BE2C (cell line): ENCODE measurements at regions not wholly inside any gene's neighbourhood (a gene's known extent, or its start where the extent isn't known, plus 50 kb on each side); places are given as distances from the start of the nearest gene placed in this dataset.

ENCODE experiments used
- DNase-seq: peaks from one replicate; pipeline ENCODE4 v3.0.0-alpha.2; 2020
- H3K27me3 ChIP-seq: fragments of 250-450 bp; sonication (Bioruptor Pico); 2 replicates; pipeline ENCODE4 v1.5.1; 2020; ENCODE audit warnings: mild to moderate bottlenecking
- H3K36me3 ChIP-seq: fragments of 250-450 bp; sonication (Bioruptor Pico); 2 replicates; pipeline ENCODE4 v1.5.1; 2020; ENCODE audit warnings: mild to moderate bottlenecking
- H3K4me1 ChIP-seq: fragments of 250-450 bp; sonication (Bioruptor Pico); 2 replicates; pipeline ENCODE4 v1.5.1; 2020
- H3K4me3 ChIP-seq: 2 replicates; pipeline ENCODE4 v1.5.1; 2011; ENCODE audit warnings: low read depth, low read length
- H3K9me3 ChIP-seq: fragments of 250-450 bp; sonication (Bioruptor Pico); 2 replicates; pipeline ENCODE4 v1.5.1; 2020
- TF ChIP-seq, protein P1 (sequence below): IDR thresholded peaks from 2 replicates; pipeline ENCODE4 v1.5.1; 2012; ENCODE audit warnings: mild to moderate bottlenecking, low read depth, low read length

GRCh38 chr10:125484035-125484732 is 198.8 kb downstream of the TEX36 start:
- DNase-seq = no peak
- TF ChIP-seq, protein P1, sequence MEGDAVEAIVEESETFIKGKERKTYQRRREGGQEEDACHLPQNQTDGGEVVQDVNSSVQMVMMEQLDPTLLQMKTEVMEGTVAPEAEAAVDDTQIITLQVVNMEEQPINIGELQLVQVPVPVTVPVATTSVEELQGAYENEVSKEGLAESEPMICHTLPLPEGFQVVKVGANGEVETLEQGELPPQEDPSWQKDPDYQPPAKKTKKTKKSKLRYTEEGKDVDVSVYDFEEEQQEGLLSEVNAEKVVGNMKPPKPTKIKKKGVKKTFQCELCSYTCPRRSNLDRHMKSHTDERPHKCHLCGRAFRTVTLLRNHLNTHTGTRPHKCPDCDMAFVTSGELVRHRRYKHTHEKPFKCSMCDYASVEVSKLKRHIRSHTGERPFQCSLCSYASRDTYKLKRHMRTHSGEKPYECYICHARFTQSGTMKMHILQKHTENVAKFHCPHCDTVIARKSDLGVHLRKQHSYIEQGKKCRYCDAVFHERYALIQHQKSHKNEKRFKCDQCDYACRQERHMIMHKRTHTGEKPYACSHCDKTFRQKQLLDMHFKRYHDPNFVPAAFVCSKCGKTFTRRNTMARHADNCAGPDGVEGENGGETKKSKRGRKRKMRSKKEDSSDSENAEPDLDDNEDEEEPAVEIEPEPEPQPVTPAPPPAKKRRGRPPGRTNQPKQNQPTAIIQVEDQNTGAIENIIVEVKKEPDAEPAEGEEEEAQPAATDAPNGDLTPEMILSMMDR = no peak
- H3K9me3 ChIP-seq = no peaks in the 10 kb centered on the region
- peaks cover 3% of the 10 kb centered on the region for H3K27me3 ChIP-seq
- H3K4me3 ChIP-seq = no peak overlapping the region
- no peaks in the 10 kb centered on the region for H3K4me1 ChIP-seq
- H3K36me3 ChIP-seq = no peaks in the 10 kb centered on the region

- TF ChIP-seq, protein P1 = no peak
- Histone ChIP-seq H3K27me3 (no peaks in the 10 kb centered on the region; the same call in 1 of the 2 replicates), H3K4me3 (no peak overlapping the region), H3K36me3 (no peaks in the 10 kb centered on the region), H3K4me1 (no peaks in the 10 kb centered on the region), H3K9me3 (no peaks in the 10 kb centered on the region)
- no peak for DNase-seq
These were observed 200.3 kb downstream of the TEX36 start for GRCh38 chr10:125482637-125483036.

DNA sequence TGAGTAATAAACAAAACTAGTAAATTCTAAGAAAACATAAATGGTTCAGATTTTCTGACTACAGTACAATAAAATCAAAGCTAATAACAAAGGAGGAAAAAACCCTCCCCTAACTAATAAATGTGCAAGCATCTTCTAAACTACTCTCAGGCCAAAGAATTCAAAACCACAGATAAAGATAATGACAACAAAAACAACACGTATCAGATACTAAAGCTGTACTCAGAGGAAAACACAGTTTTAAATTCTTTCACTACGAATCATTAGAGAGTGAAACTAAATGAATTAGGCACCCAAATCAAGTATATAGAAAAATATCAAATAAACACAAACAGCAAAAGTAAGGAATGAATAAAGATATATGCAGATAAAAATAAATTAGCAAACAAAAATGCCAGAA is 200.9 kb downstream of the TEX36 start:
- H3K36me3 ChIP-seq = no peaks in the 10 kb centered on the region
- H3K27me3 ChIP-seq = no peaks in the 10 kb centered on the region
- DNase-seq = no peak
- H3K9me3 ChIP-seq = no peaks in the 10 kb centered on the region
- no peak overlapping the region for H3K4me3 ChIP-seq
- TF ChIP-seq, protein P1 = no peak
- no peaks in the 10 kb centered on the region for H3K4me1 ChIP-seq

GRCh38 chr10:125479059-125479458 is 203.9 kb downstream of the TEX36 start:
- Histone ChIP-seq H3K36me3 (no peaks in the 10 kb centered on the region), H3K9me3 (no peaks in the 10 kb centered on the region), H3K4me3 (no peak overlapping the region), H3K27me3 (no peaks in the 10 kb centered on the region), H3K4me1 (no peaks in the 10 kb centered on the region)
- TF ChIP-seq, protein P1 = no peak
- no peak for DNase-seq

- Histone ChIP-seq H3K36me3 (no peaks in the 10 kb centered on the region), H3K4me3 (no peak overlapping the region), H3K4me1 (no peaks in the 10 kb centered on the region), H3K9me3 (no peaks in the 10 kb centered on the region), H3K27me3 (no peaks in the 10 kb centered on the region)
- TF ChIP-seq, protein P1 = no peak
- no peak for DNase-seq
These were observed 207.1 kb downstream of the TEX36 start for GRCh38 chr10:125475815-125476214.

- no peak for DNase-seq
- TF ChIP-seq, protein P1 = no peak
- Histone ChIP-seq H3K4me1 (no peaks in the 10 kb centered on the region), H3K36me3 (no peaks in the 10 kb centered on the region), H3K4me3 (no peak overlapping the region), H3K9me3 (no peaks in the 10 kb centered on the region), H3K27me3 (peaks cover 9% of the 10 kb centered on the region)
These were observed 209.7 kb downstream of the TEX36 start for GRCh38 chr10:125473143-125473793.
